HG03135 (cell line): ENCODE measurements at regions not wholly inside any gene's neighbourhood (a gene's known extent, or its start where the extent isn't known, plus 50 kb on each side); places are given as distances from the start of the nearest gene placed in this dataset.

ENCODE experiments used
- ATAC-seq: cut with Tn5 transposase; IDR thresholded peaks from one replicate; pipeline ENCODE4 v1.9.1; 2021; ENCODE audit warnings: mild to moderate bottlenecking, moderate library complexity; ENCODE audit not compliant: unreplicated experiment

DNA sequence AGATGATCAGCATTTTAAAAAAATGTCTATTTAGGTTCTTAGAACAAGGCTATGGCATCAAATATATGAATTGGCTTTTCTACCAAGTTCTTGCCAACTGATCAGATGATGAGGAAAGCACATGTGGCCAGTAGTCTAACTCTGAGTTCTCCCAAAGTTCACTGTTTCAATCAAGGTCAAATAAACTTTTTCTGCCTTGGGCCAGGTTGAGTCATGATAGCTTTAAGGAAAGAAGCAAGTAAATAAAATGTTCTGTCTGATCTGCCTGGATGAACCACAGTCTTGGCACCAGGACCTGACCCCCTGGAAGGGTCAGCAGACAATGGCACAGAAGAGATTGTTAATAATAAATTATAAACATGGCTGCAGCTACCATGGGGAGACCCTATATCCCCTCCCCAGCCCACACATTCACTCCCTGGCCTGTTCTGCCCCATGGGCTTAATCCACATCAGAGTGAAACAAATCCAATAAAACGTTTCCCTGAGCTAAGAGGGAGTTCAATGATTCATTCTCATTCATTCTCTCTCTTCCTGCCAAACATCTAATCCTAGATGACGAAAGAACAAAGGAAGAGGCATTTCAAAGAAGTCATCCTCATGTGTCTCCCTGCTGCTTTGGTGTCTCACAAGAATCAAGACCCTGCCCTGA is 661.6 kb downstream of the DHX35 start:
- no peak for ATAC-seq

DNA sequence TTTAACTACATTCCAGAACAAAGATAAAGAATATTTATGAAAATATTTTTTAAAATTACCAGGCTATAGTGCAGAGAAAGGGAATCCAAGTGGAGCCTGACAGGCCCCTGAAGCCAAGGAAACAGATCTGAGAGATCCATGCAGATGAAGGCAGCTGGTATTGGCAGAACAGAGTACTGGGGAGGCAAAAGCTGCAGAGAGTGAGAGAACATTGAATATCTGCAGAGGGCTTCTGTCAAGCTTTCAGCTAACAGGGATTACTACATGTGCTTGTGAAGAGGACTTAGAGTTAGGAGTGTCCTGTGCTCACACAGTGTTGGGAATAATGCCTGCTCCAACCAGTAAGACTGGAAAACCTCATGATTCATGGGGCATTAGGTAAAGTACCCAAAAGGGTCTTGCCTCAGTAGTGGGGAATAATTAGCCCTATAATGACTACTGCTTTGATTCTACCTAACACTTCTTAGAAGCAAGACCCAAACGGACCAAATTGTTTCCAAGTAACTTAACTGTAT is 657.2 kb downstream of the DHX35 start:
- no peak for ATAC-seq

DNA sequence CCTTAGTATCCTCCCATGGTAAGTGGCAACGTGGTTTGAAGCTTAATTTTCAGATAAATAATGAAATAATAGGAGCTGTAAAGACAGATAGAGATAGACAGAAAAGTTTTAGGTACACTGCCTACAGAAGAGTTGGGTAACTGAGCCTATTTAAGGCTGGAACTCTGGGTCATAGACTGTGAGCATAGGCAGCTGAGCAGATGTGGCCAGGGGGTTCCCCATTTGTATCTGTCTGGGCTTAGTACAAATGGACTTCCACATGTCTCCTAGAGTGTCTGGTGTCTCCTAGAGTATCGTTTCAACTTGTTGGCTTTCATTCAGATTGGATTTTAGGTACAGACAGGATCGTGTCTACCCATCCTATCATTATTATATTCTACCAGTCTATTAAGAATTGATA is 649.8 kb downstream of the DHX35 start:
- no peak for ATAC-seq

DNA sequence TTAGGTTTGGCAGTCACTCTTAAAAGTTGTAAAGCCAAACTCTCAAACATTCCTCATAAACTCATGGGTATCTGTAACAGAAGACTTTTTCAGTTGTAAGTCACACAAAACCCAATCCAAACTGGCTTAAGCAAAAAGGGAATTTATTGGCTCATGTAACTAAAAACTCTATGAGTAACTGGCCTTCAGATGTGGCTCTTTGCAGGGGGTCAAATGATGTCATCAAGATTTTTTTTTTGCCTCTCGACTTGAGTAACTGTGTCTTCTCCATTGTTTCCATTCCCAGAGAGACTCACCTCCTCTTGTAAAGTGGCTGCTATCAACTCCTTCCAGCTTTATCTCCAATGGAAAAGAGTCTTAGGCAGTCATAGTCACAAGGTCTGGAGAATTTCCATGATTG is 645.0 kb downstream of the DHX35 start:
- ATAC-seq: no peak

DNA sequence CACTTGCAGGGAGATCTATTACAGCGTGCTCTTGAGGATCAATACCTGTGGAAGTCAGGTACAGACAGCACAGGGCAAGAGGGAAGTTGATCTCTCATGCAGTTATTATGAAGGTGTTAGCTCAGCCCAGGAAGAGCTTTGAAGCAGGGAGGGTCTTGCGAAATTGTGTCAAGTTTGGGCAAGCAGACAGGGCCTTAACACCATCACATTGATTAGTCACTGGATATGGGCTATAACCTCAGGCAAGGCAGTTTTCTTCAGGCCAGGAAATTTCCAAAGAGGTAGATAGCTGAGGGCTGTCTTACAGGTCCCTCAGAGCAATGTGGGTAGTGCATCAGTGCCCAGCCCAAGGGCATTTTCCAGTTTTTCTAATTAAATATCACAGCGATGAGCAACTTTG is 643.8 kb downstream of the DHX35 start:
- no peak for ATAC-seq

DNA sequence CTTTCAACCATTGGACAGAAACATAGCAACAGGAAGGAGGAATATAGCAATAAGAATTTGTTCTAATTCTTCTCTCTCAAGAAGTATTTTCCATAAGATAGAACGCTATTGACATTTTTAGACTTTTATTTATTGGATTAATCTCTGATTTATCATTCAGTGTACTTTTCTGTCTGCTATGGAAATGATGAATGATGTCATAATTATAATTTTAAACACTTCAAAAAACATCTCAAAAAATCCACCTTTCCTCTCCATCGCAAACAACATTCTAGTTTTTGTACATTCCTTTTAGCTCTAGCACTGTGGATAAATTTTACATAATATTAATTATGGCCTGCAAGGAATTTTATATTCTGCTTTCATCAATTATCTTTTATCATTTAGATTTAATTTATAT is 643.2 kb downstream of the DHX35 start:
- ATAC-seq: no peak

DNA sequence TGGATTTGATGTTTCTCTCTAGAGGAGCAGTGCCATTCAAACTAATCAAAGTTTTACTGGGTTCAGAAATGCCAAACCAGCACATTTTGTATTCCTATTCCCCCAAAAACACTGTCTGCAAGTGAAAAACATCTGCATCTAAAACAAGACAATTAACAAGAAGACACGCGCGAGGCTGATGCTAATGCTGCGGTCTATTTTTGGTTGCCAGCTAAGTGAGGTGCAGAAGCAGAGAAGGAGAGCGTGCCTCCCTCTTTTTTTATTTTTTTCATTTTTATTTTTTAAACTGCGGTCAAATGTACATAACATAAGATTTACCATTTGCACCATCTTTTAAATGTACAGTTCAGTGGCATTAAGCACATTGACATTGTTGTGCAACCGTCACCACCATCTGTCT is 641.1 kb downstream of the DHX35 start:
- ATAC-seq: no peak

DNA sequence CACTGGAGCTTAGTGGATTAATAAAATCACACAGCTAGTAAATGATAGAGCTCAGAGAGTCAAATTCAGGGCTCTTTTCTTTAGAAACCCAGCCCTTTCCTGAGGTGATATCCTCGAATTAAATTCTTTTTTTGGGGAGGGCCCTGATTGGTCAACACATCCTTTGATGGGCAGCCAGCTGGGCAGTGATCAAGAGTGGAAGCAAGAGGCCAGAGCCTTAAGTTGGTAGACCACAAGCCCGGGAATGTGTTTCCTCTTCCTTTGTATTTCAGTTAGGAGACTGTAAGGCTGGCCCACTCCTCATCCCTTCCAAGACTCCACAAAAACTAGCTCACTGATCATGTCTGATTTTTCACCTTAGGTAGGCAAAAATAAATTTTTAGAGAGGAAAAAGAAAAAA is 640.5 kb downstream of the DHX35 start:
- no peak for ATAC-seq

DNA sequence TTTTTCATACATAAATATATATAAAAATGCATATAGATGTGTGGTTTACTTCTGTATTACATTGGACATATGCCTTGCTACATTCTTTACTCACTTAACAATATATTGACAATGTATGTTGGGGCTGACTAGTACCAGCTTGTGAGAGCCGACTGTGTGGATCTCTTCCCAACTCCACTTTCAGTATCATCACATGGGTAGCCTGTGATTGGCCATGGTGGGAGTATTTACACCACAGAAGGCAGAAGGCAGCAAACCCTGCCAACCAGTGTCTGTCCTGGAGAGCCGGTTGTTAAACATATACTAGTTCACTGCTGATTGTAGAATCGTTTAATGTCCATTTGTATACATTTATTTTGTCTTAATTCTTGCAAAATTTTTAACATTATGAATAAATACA is 638.7 kb downstream of the DHX35 start:
- ATAC-seq: no peak

DNA sequence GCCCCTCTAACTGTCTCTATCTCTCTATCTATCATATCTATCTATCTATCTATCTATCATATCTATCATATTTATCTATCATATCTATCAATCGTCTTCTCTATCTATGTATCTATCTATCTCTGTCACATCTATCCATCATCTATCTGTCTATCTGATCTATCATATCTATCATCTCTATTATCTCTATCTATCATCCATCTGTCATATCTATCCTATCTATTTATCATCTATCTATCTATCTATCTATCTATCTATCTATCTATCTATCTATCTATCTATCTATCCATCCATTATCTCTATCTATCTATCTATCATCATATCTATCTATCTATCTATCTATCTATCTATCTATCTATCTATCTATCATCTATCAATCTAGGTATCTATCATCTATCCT is 638.0 kb downstream of the DHX35 start:
- ATAC-seq: no peak

DNA sequence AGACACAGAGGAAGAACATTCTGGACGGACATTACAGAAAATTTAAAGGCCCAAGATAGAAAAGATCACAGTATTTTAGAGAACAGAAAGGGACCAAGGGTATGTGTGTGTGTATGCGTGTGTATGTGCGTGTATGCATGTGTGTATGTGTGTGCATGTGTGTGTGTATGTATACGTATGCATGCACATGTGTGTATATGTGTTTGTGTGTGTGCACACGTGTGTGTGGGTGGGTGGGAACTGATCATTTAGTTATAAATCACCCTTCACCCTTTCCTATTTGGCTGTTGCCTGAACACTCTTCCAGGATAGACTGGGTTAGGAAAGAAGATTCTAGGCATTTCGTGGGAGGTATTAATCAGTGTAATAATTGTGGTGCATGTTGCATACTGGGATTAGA is 634.4 kb downstream of the DHX35 start:
- no peak for ATAC-seq

DNA sequence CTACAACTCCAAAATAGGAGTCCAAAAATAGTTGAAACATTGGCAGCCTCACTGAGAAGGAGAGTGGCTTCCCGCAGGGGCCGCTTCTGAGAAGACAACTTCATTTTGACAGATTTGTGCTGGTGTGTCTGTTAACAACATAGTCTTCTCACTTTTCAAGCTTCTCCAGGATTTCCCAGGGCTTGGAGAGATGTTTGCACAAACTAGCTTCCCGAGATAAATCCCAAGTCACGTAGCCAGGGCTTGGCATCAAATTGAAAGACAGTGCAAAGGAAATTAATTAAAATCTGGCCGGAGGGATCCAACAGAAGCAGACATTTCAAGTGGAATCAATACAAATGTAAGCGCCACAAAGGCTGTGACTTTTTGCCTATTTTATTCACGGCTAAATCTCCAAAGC is 630.2 kb downstream of the DHX35 start:
- ATAC-seq: no peak

DNA sequence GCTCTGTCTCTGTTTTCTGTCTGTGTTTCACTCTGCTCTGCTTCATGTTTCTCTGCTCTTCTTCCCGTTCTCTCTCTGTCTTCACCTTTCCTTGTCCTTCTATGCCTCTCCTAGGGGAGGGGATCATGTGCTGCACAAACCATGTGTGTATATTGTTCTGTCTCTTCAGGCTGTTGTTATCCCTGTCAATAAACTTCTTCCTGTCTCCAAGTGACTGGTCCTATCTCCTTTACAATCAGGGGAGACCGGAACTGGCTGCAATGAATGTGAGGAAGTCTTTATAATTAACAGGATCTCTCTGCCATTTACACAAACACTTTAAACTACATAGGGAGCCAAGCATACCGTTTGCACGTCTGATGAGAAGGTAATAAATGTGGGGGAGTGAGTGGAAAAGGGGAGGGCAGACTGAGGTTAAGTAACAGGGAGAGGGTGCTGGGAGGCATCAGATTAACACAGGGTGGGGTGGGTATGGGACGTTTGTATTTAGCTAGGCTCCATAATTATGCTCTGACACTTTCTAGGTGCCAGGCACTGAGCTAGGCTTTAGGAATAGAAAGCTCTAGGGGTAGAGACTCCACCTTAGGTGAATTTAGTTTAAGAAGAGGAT is 626.1 kb downstream of the DHX35 start:
- ATAC-seq: no peak

DNA sequence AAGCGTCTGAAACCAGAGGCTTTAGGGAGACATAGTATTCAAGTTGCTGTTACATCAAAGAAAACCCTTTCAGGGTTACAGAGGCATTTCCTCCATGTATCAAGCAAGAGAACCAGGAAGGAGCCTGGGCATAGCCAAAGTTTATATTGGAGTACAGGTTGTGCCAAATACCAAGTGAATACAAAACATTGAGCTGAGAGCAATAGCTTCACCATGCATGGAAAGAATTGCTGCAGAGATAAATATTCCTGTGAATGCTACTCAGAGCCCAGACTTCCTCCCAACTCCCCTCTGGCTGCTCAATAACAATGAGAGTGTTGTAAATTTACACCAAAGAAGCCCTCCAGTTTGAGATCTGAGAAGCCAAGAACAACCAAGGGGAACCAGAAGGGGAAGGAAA is 618.9 kb downstream of the DHX35 start:
- ATAC-seq: no peak

DNA sequence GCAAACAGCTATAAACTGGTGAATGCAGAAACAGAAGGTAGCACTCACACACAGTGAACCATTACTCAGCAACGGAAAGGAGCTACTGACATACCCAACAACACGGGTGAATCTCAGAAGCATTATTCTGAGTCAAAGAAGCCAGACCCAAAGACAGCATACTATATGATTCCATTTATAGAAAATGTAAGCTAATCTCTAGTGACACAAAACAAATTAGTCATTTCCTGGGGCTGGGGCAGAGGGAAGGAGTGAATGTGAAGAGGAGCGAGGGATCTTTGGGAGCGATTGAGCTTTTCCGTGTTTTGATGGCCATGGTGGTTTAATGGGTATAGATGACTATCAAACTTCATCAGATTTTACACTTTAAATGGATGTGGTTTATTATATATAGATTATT is 614.6 kb downstream of the DHX35 start:
- ATAC-seq: no peak

DNA sequence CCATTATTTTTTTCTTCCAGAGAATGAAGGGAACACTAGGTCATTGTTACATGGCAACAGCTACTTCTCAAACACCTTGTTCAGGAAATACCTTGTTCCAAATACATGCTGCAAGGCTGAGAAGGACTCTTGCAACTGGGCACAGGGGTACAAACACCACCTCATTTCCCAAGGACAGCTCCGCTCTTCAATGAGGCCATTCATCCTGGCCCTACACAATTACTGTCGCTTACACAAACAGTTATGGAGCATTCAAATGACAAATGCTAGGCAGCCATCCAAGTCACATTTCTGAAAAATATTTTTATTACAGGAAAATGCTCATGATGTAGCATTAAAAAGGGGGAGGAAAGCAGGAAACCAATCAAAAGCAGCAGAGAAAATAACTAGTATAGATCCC is 611.9 kb downstream of the DHX35 start:
- ATAC-seq: no peak

DNA sequence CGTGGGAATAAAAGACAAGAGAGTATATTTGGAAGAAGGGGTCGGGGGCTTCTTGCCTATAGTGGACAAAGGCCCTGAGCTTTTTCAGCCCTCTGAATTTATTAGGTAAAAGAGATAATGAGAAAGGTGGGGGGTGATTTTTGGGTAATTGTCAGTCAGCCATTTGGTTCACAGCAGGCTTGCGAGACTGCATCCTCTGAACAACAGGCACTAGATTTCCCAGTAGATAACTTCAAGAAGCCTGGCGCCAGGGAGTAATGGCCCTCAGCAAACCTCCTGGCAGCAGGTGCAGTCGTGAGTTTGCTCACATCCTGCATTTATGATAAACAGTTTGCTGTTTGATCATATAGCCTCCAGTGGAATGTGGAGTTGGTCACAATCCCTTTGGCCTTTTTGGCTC is 609.0 kb downstream of the DHX35 start:
- ATAC-seq: no peak

DNA sequence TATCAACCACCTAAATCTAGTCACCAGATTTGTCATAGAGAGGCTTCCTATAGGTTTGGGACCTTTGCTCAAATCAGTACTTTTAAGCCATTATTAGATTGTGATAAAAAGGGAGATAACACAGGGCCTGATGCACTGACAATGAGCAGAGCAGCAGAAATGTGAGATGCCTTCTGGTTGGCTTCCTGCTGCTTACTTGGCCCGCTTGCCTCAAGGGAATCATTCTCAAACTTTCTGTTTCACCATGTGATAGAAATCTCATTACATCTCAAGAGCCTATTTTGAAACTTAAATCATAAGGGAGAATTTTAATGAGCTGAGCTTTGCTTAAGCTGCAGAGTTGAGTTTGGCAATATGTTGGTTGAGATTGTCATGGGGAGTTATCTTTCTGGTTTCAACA is 606.0 kb downstream of the DHX35 start:
- ATAC-seq: no peak

DNA sequence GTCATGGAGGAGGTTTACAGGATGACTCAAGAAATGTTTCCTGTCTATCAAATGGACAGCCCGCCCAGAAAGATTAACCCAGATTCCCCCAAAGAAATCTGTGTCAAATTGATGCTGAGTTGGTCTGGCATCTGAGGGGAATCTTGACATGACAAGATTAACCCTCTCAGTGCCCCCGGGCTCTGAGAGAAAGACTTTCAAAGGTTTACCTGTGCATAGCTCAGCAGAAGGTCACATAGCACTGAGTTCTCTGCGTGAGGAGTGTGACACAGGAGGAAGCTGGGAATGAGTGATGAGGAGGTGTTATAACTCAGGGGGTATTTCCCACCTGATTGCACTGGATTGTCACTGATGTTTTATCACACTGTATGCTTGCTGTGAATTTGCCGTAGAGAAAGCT is 601.2 kb downstream of the DHX35 start:
- ATAC-seq: no peak

DNA sequence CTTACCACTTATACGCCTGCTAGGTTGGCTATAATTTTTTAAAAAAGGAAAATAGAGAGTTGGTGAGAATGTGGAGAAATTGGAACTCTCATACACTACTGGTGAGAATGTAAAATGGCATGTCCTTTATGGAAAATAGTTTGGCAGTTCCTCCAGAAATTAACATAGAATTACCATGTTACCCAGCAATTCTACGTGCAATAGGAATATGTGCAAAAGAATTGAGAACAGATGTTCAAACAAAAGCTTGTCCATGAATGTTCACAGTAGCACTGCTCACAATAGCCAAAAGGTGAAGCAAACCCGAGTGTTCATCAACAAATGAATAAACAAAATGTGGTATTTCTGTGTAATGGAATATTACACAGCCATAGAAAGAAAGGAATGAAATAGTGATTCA is 592.2 kb downstream of the DHX35 start:
- no peak for ATAC-seq

DNA sequence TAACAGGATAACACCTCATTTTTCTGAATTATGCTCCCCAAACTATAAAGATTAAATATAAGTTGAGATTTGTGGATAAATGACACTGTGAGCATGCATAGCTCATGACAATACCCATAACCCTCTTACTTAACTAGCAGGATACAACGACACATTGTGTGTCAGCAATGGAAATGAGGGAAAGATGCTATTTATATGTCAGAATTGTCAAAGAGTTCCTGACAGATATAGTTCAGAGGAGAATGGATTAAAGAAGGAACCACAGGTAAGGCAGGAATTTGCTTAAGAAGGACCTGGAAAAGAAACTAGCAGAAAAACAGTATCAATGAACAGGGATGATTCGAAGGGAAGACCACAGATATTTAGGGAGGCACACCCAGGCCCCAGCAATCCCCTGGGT is 591.0 kb downstream of the DHX35 start:
- ATAC-seq: no peak

DNA sequence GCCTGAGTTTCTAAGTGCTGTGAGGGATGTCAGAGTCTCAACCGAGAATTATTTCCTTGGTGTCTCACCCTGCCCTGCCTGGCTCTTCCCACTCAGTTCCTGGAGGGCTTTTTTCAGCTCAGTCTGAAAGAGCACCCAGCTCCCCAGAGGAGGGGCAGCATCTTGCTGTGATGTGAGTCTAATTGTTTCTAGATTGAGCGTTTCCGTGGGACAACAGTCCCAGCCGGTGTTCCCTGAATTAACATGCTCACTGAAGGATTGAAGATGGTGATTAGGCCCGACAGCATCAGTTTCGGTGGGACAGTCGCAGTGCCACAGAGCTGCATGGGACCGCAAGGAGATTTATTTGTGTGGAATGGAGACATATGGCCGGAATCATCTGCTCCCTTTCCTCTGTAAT is 587.6 kb downstream of the DHX35 start:
- no peak for ATAC-seq
